ENCODE measurements at regions not wholly inside any gene's neighbourhood (a gene's known extent, or its start where the extent isn't known, plus 50 kb on each side); places are given as distances from the start of the nearest gene placed in this dataset.
"Not testable (repeated sequence)": the region's sequence is repeated elsewhere in the genome, so short reads cannot be mapped to it uniquely, and the experiment has no call there.

GRCh38 chr6:139879823-139880356, 505.4 kb upstream of the CITED2 start:
- no peaks in the 10 kb centered on the region for H3K4me1 ChIP-seq (ENCODE audit: insufficient read depth, low read length, severe bottlenecking)
- no peak overlapping the region for H3K4me2 ChIP-seq (ENCODE audit: low read length)
- H3K27me3 ChIP-seq (ENCODE audit: insufficient read depth, low read length) = no peaks in the 10 kb centered on the region
- TF ChIP-seq CTCF (IDR thresholded peaks at IDR 0.05; ENCODE audit: low read length) = no peak
- TF ChIP-seq EZH2 (IDR thresholded peaks at IDR 0.05; ENCODE audit: borderline replicate concordance, low read length) = no peak
- H3K9me3 ChIP-seq (ENCODE audit: low read length) = no peaks in the 10 kb centered on the region
- no peak overlapping the region for H3K27ac ChIP-seq (ENCODE audit: low read depth, low read length, poor library complexity, severe bottlenecking)
- H3K4me3 ChIP-seq (ENCODE audit: low read depth, low read length, poor library complexity, severe bottlenecking) = no peak overlapping the region
- no peak overlapping the region for H3K9ac ChIP-seq (ENCODE audit: low read length)
- no peaks in the 10 kb centered on the region for H4K20me1 ChIP-seq (ENCODE audit: insufficient read depth, low read length)
- H2AFZ ChIP-seq (ENCODE audit: low read length) = no peak overlapping the region
- H3F3A ChIP-seq (ENCODE audit: insufficient read depth, low read length) = no peaks in the 10 kb centered on the region
- no peaks in the 10 kb centered on the region for H3K9me2 ChIP-seq (ENCODE audit: low read depth, low read length)
- H3K79me2 ChIP-seq (ENCODE audit: insufficient read depth, low read length) = no peaks in the 10 kb centered on the region
- H3K36me3 ChIP-seq (ENCODE audit: insufficient read depth, low read length) = no peaks in the 10 kb centered on the region

- H3K9me3 ChIP-seq (ENCODE audit: low read length); H3F3A ChIP-seq (ENCODE audit: insufficient read depth, low read length); H3K27me3 ChIP-seq (ENCODE audit: insufficient read depth, low read length); H3K9me2 ChIP-seq (ENCODE audit: low read depth, low read length); H3K36me3 ChIP-seq (ENCODE audit: insufficient read depth, low read length); H3K4me1 ChIP-seq (ENCODE audit: insufficient read depth, low read length, severe bottlenecking); H4K20me1 ChIP-seq (ENCODE audit: insufficient read depth, low read length); H2AFZ ChIP-seq (ENCODE audit: low read length); H3K4me3 ChIP-seq (ENCODE audit: low read depth, low read length, poor library complexity, severe bottlenecking); H3K27ac ChIP-seq (ENCODE audit: low read depth, low read length, poor library complexity, severe bottlenecking); H3K79me2 ChIP-seq (ENCODE audit: insufficient read depth, low read length); H3K4me2 ChIP-seq (ENCODE audit: low read length); H3K9ac ChIP-seq (ENCODE audit: low read length): not testable (repeated sequence)
Measured at GRCh38 chr6:139879241-139879640, 504.8 kb upstream of the CITED2 start.

- Histone ChIP-seq H3K27ac (ENCODE audit: low read depth, low read length, poor library complexity, severe bottlenecking) (no peak overlapping the region), H3K9me2 (ENCODE audit: low read depth, low read length) (no peaks in the 10 kb centered on the region), H3K9me3 (ENCODE audit: low read length) (no peaks in the 10 kb centered on the region), H3K9ac (ENCODE audit: low read length) (no peak overlapping the region), H2AFZ (ENCODE audit: low read length) (no peak overlapping the region), H3K4me1 (ENCODE audit: insufficient read depth, low read length, severe bottlenecking) (no peaks in the 10 kb centered on the region), H4K20me1 (ENCODE audit: insufficient read depth, low read length) (no peaks in the 10 kb centered on the region), H3K27me3 (ENCODE audit: insufficient read depth, low read length) (no peaks in the 10 kb centered on the region), H3K79me2 (ENCODE audit: insufficient read depth, low read length) (no peaks in the 10 kb centered on the region), H3F3A (ENCODE audit: insufficient read depth, low read length) (no peaks in the 10 kb centered on the region), H3K36me3 (ENCODE audit: insufficient read depth, low read length) (no peaks in the 10 kb centered on the region), H3K4me2 (ENCODE audit: low read length) (no peak overlapping the region), H3K4me3 (ENCODE audit: low read depth, low read length, poor library complexity, severe bottlenecking) (no peak overlapping the region)
- TF ChIP-seq EZH2 (IDR thresholded peaks at IDR 0.05; ENCODE audit: borderline replicate concordance, low read length) (no peak), CTCF (IDR thresholded peaks at IDR 0.05; ENCODE audit: low read length) (peak; percentile 8; the same call in 1 of the 2 replicates)
Measured at GRCh38 chr6:139877828-139878405, 503.5 kb upstream of the CITED2 start.

GRCh38 chr6:139872665-139873064, 498.2 kb upstream of the CITED2 start:
- no peak overlapping the region for H2AFZ ChIP-seq (ENCODE audit: low read length)
- no peak overlapping the region for H3K9ac ChIP-seq (ENCODE audit: low read length)
- TF ChIP-seq CTCF (IDR thresholded peaks at IDR 0.05; ENCODE audit: low read length) = no peak
- TF ChIP-seq EZH2 (IDR thresholded peaks at IDR 0.05; ENCODE audit: borderline replicate concordance, low read length) = no peak

More at GRCh38 chr6:139872665-139873064, 498.2 kb upstream of the CITED2 start:
- H3K27ac ChIP-seq (ENCODE audit: low read depth, low read length, poor library complexity, severe bottlenecking) = no peak overlapping the region
- H3K4me3 ChIP-seq (ENCODE audit: low read depth, low read length, poor library complexity, severe bottlenecking) = no peak overlapping the region
- no peaks in the 10 kb centered on the region for H3K4me1 ChIP-seq (ENCODE audit: insufficient read depth, low read length, severe bottlenecking)
- no peaks in the 10 kb centered on the region for H3K9me2 ChIP-seq (ENCODE audit: low read depth, low read length)
- no peaks in the 10 kb centered on the region for H3K36me3 ChIP-seq (ENCODE audit: insufficient read depth, low read length)
- no peaks in the 10 kb centered on the region for H3K27me3 ChIP-seq (ENCODE audit: insufficient read depth, low read length)
- no peaks in the 10 kb centered on the region for H3K79me2 ChIP-seq (ENCODE audit: insufficient read depth, low read length)
- H3K4me2 ChIP-seq (ENCODE audit: low read length) = no peak overlapping the region
- H4K20me1 ChIP-seq (ENCODE audit: insufficient read depth, low read length) = no peaks in the 10 kb centered on the region
- H3K9me3 ChIP-seq (ENCODE audit: low read length) = no peaks in the 10 kb centered on the region
- H3F3A ChIP-seq (ENCODE audit: insufficient read depth, low read length) = no peaks in the 10 kb centered on the region
